H1 (cell line): ENCODE measurements at regions not wholly inside any gene's neighbourhood (a gene's known extent, or its start where the extent isn't known, plus 50 kb on each side); places are given as distances from the start of the nearest gene placed in this dataset.

Experiments used
- CTCF ChIA-PET: fragments of 300-600 bp; sonication (Branson Sonifier 250); formaldehyde crosslinking; loops from one replicate; lab custom pipeline; 2021; ENCODE audit not compliant: partially characterized antibody; lab: Charles Lee
- POLR2A ChIA-PET: fragments of 300-600 bp; sonication (Branson Sonifier 250); formaldehyde crosslinking; loops from one replicate; lab custom pipeline; 2021; ENCODE audit warnings: inconsistent platforms; ENCODE audit not compliant: partially characterized antibody; lab: Charles Lee
- DNase-seq, 2 experiments: peaks; one replicate each; pipeline versions ENCODE4 v3.0.0 to v3.0.0-alpha.2; 2010 to 2022; ENCODE audit warnings: low spot score in 2 of 2, low read depth in 1 of 2, mixed read lengths in 1 of 2
- FAIRE-seq: peaks from 2 replicates; lab custom pipeline; 2011; peaks lifted over from hg19 to GRCh38; lab: Jason Lieb, UNC
- H2AFZ ChIP-seq: 2 replicates; pipeline ENCODE4 v1.8.1; 2012; ENCODE audit warnings: low read length, inconsistent platforms
- H2AK5ac ChIP-seq: 2 replicates; pipeline ENCODE4 v1.6.1; 2013; ENCODE audit warnings: low read depth, low read length
- H2BK120ac ChIP-seq: replicated peaks from 2 replicates; pipeline ENCODE3; 2013; ENCODE audit warnings: low read depth, low read length, inconsistent platforms
- H2BK12ac ChIP-seq: 2 replicates; pipeline ENCODE4 v1.6.1; 2013; ENCODE audit warnings: low read depth, low read length
- H2BK15ac ChIP-seq: 2 replicates; pipeline ENCODE4 v1.6.1; 2013; ENCODE audit warnings: low read length
- H2BK20ac ChIP-seq: 2 replicates; pipeline ENCODE4 v1.6.1; 2013; ENCODE audit warnings: low read length
- H2BK5ac ChIP-seq: 2 replicates; pipeline ENCODE4 v1.6.1; 2013; ENCODE audit warnings: low read depth, low read length
- H3K14ac ChIP-seq: 2 replicates; pipeline ENCODE4 v1.6.1; 2013; ENCODE audit warnings: inconsistent platforms; ENCODE audit not compliant: insufficient read length
- H3K18ac ChIP-seq: 2 replicates; pipeline ENCODE4 v1.6.1; 2013; ENCODE audit warnings: low read length; ENCODE audit errors: extremely low read depth
- H3K23ac ChIP-seq: 2 replicates; pipeline ENCODE4 v1.6.1; 2013; ENCODE audit warnings: inconsistent platforms; ENCODE audit not compliant: insufficient read length
- H3K23me2 ChIP-seq: 2 replicates; pipeline ENCODE4 v1.6.1; 2013; ENCODE audit warnings: low read depth, low read length
- H3K27ac ChIP-seq: 2 replicates; pipeline ENCODE4 v1.6.1; 2011; ENCODE audit warnings: low read depth, low read length, inconsistent platforms
- H3K27me3 ChIP-seq, 4 experiments: replicated peaks in 1 of 4; 1 replicate in 1 of 4; 2 replicates in 3 of 4; pipeline versions ENCODE4 v1.6.1 to v1.8.1; 2011 to 2013; ENCODE audit warnings: low read length in 3 of 4, mild to moderate bottlenecking in 3 of 4, inconsistent platforms in 2 of 4, mixed read lengths in 2 of 4, moderate library complexity in 1 of 4; ENCODE audit not compliant: control insufficient read depth in 3 of 4, insufficient read depth in 3 of 4; ENCODE audit errors: extremely low read depth in 1 of 4
- H3K36me3 ChIP-seq, 4 experiments: 2 replicates each; pipeline versions ENCODE4 v1.6.1 to v1.8.1; 2011 to 2013; ENCODE audit warnings: mild to moderate bottlenecking in 4 of 4, low read length in 3 of 4, moderate library complexity in 2 of 4, control low read depth in 1 of 4, inconsistent platforms in 1 of 4; ENCODE audit not compliant: insufficient read depth in 4 of 4, control insufficient read depth in 2 of 4
- H3K4ac ChIP-seq: replicated peaks from 2 replicates; pipeline ENCODE3; 2013; ENCODE audit warnings: low read length, low read depth, mixed read lengths, inconsistent platforms; ENCODE audit not compliant: insufficient read length
- H3K4me1 ChIP-seq, 4 experiments: replicated peaks in 1 of 4; 1 replicate in 1 of 4; 2 replicates in 3 of 4; pipeline versions ENCODE4 v1.6.1 to v1.8.1; 2011 to 2013; ENCODE audit warnings: low read length in 3 of 4, inconsistent platforms in 2 of 4, mixed read lengths in 1 of 4; ENCODE audit not compliant: insufficient read depth in 4 of 4, control insufficient read depth in 3 of 4
- H3K4me2 ChIP-seq, 2 experiments: 2 replicates each; pipeline versions ENCODE4 v1.6.1 to v1.8.1; 2011 to 2013; ENCODE audit warnings: low read depth in 2 of 2, low read length in 2 of 2, control low read depth in 1 of 2, inconsistent platforms in 1 of 2, mild to moderate bottlenecking in 1 of 2; ENCODE audit not compliant: insufficient read depth in 1 of 2
- H3K4me3 ChIP-seq, 4 experiments: fragments of 200-600, 300-600 bp in 1 of 4; sonication (generic), shearing (Covaris generic), sonication (Bioruptor Twin) in 1 of 4; 2 replicates each; pipeline versions ENCODE4 v1.5.1 to v1.8.1; 2011 to 2016; ENCODE audit warnings: low read length in 4 of 4, low read depth in 3 of 4, control low read depth in 2 of 4, inconsistent platforms in 2 of 4, mild to moderate bottlenecking in 2 of 4, mixed read lengths in 1 of 4, moderate library complexity in 1 of 4; ENCODE audit not compliant: insufficient read depth in 2 of 4; ENCODE audit errors: extremely low read depth in 1 of 4
- H3K56ac ChIP-seq: replicated peaks from 2 replicates; pipeline ENCODE3; 2013; ENCODE audit warnings: low read depth, mild to moderate bottlenecking, mixed read lengths, low read length, inconsistent platforms; ENCODE audit not compliant: insufficient read length
- H3K79me1 ChIP-seq: 2 replicates; pipeline ENCODE4 v1.6.1; 2013; ENCODE audit warnings: low read depth, low read length, control low read depth
- H3K79me2 ChIP-seq, 2 experiments: 2 replicates each; pipeline versions ENCODE4 v1.6.1 to v1.8.1; 2012 to 2013; ENCODE audit warnings: low read length in 2 of 2, mild to moderate bottlenecking in 2 of 2, inconsistent platforms in 1 of 2; ENCODE audit not compliant: insufficient read depth in 2 of 2, control insufficient read depth in 1 of 2
- H3K9ac ChIP-seq, 4 experiments: replicated peaks in 1 of 4; 1 replicate in 1 of 4; 2 replicates in 3 of 4; pipeline versions ENCODE4 v1.6.1 to v1.8.1; 2011 to 2013; ENCODE audit warnings: low read depth in 3 of 4, low read length in 3 of 4, control low read depth in 2 of 4, mild to moderate bottlenecking in 2 of 4, moderate library complexity in 2 of 4, inconsistent platforms in 1 of 4; ENCODE audit errors: extremely low read depth in 1 of 4
- H3K9me3 ChIP-seq, 2 experiments: 2 replicates each; pipeline versions ENCODE4 v1.6.1 to v1.8.1; 2012 to 2013; ENCODE audit warnings: mild to moderate bottlenecking in 2 of 2, moderate library complexity in 2 of 2, control low read depth in 1 of 2, inconsistent platforms in 1 of 2, low read depth in 1 of 2, low read length in 1 of 2, mixed read lengths in 1 of 2; ENCODE audit not compliant: insufficient read depth in 2 of 2
- H4K20me1 ChIP-seq, 2 experiments: replicated peaks in 1 of 2; 2 replicates each; pipeline versions ENCODE3 to v1.8.1; 2011 to 2013; ENCODE audit warnings: inconsistent platforms in 2 of 2, low read length in 2 of 2, mild to moderate bottlenecking in 1 of 2; ENCODE audit not compliant: insufficient read depth in 2 of 2, control insufficient read depth in 1 of 2
- H4K5ac ChIP-seq: 2 replicates; pipeline ENCODE4 v1.6.1; 2013; ENCODE audit warnings: low read length, low read depth, mixed read lengths, inconsistent platforms; ENCODE audit not compliant: insufficient read length
- H4K8ac ChIP-seq: 2 replicates; pipeline ENCODE4 v1.8.0; 2013; ENCODE audit warnings: mild to moderate bottlenecking, moderate library complexity, low read length, inconsistent platforms; ENCODE audit not compliant: insufficient read depth; ENCODE audit errors: extremely low read depth
- H4K91ac ChIP-seq: replicated peaks from 2 replicates; pipeline ENCODE3; 2013; ENCODE audit warnings: low read length, mixed read lengths, inconsistent platforms; ENCODE audit not compliant: insufficient read length
- BCL11A ChIP-seq, 2 experiments: IDR thresholded peaks; one replicate each; pipeline ENCODE4 v1.6.1; 2011; ENCODE audit warnings: low read depth in 2 of 2, low read length in 2 of 2, mild to moderate bottlenecking in 2 of 2
- CREB1 ChIP-seq: IDR thresholded peaks from 2 replicates; pipeline ENCODE4 v1.6.1; 2012; ENCODE audit warnings: inconsistent platforms
- EGR1 ChIP-seq: IDR thresholded peaks from 2 replicates; pipeline ENCODE4 v1.6.1; 2011; ENCODE audit warnings: low read depth, low read length, borderline replicate concordance
- EP300 ChIP-seq, 2 experiments: IDR thresholded peaks; 1 replicate in 1 of 2; 2 replicates in 1 of 2; pipeline ENCODE4 v1.6.1; 2011 to 2012; ENCODE audit warnings: low read depth in 2 of 2, low read length in 2 of 2, mild to moderate bottlenecking in 2 of 2, borderline replicate concordance in 1 of 2, inconsistent platforms in 1 of 2, moderate library complexity in 1 of 2
- GTF2F1 ChIP-seq: IDR thresholded peaks from 2 replicates; pipeline ENCODE4 v1.6.1; 2012; ENCODE audit warnings: low read depth, low read length, improper control_type of control experiment, borderline replicate concordance
- PHF8 ChIP-seq: fragments of 200-600 bp; sonication (generic); conservative IDR thresholded peaks from 2 replicates; pipeline ENCODE4 v1.7.1; 2012; ENCODE audit warnings: low read depth, mild to moderate bottlenecking, inconsistent platforms, low read length, moderate library complexity
- RNF2 ChIP-seq: fragments of 200-900, 300-1000 bp; sonication (generic); IDR thresholded peaks from 2 replicates; pipeline ENCODE4 v1.7.1; 2016; ENCODE audit warnings: borderline replicate concordance, low read depth, mild to moderate bottlenecking, antibody characterized with exemption, low read length; ENCODE audit not compliant: poor library complexity, severe bottlenecking; ENCODE audit errors: missing control alignments
- SIX5 ChIP-seq: IDR thresholded peaks from 2 replicates; pipeline ENCODE4 v1.6.1; 2011; ENCODE audit warnings: mild to moderate bottlenecking, low read depth, low read length
- SRF ChIP-seq: IDR thresholded peaks from 2 replicates; pipeline ENCODE4 v1.6.1; 2011; ENCODE audit warnings: mild to moderate bottlenecking, low read depth, low read length, moderate library complexity
- TAF1 ChIP-seq: IDR thresholded peaks from 2 replicates; pipeline ENCODE4 v1.6.1; 2011; ENCODE audit warnings: mild to moderate bottlenecking, low read depth, low read length
- TBP ChIP-seq: IDR thresholded peaks from 2 replicates; pipeline ENCODE4 v1.6.1; 2011; ENCODE audit warnings: low read depth, low read length, improper control_type of control experiment
- TEAD4 ChIP-seq: IDR thresholded peaks from 2 replicates; pipeline ENCODE4 v1.6.1; 2012; ENCODE audit warnings: low read depth, low read length, inconsistent platforms, mixed read lengths
- YY1 ChIP-seq: IDR thresholded peaks from 2 replicates; pipeline ENCODE4 v1.6.1; 2011; ENCODE audit warnings: low read depth, mild to moderate bottlenecking, low read length
- WGBS, 2 experiments: shearing (Covaris generic) in 1 of 2; methylation state at CpG; one replicate each; pipeline versions ENCODE4 v1.1.6 to v1.1.7; 2013 to 2015; ENCODE audit warnings: low lambda C conversion rate in 2 of 2, mixed read lengths in 2 of 2, inconsistent platforms in 1 of 2, low coverage in 1 of 2, missing lambda C conversion rate in 1 of 2; ENCODE audit not compliant: insufficient replicate concordance in 2 of 2, insufficient coverage in 1 of 2, insufficient read length in 1 of 2; ENCODE audit errors: extremely low coverage in 1 of 2, missing lambda C conversion rate in 1 of 2; 5-methylcytosine and 5-hydroxymethylcytosine counted together

DNA sequence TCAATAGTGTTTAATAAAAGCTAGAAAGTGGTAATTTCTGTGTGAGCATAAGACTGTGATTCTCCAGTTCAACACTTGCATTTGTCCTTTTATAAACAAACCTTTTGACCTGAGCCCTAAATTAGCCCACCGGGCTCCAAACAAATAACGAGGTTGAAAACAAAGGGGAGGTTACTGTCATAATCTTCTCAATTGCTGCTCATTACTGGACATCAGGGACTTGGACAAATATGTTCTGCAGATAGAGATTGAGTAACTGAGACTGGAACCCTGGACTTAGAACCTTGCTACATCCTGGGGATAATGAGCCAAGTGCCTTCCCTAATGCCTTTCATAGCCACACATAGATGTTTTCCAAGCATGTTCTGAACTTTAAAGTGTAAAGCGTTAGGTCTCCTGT lies 84.2 kb upstream of the PCSK2 start:
- Histone ChIP-seq H3K23me2 (no peaks in the 10 kb centered on the region), H2BK5ac (no peak overlapping the region), H3K79me1 (no peaks in the 10 kb centered on the region), H3K9ac (no peak overlapping the region), H3K36me3 (no peaks in the 10 kb centered on the region), H4K5ac (no peak overlapping the region), H3K14ac (no peak overlapping the region), H3K4me2 (no peak overlapping the region), H3K4me1 (no peaks in the 10 kb centered on the region), H4K91ac (no peak overlapping the region), H4K20me1 (no peaks in the 10 kb centered on the region), H3K56ac (no peak overlapping the region), H3K9me3 (no peaks in the 10 kb centered on the region), H4K8ac (no peak overlapping the region), H2BK15ac (no peak overlapping the region), H3K4me3 (no peak overlapping the region)
- WGBS, 2 experiments, result 93% methylated on average over 3 of the region's 3 CpGs; no CpG with 5 or more reads in 1 of the 2 experiments
- POLR2A ChIA-PET, result no interaction called here
- TF ChIP-seq YY1 (no peak), EP300 (IDR thresholded peaks at IDR 0.05; ENCODE audit: borderline replicate concordance in 1 of 2, low read depth in 2 of 2, low read length in 2 of 2) (no peak), GTF2F1 (no peak), SIX5 (no peak), TEAD4 (no peak), SRF (no peak), TAF1 (no peak), EGR1 (no peak), PHF8 (no peak), TBP (no peak), BCL11A (IDR thresholded peaks at IDR 0.05; ENCODE audit: low read depth in 2 of 2, low read length in 2 of 2) (no peak), RNF2 (no peak), CREB1 (no peak)
- TF ChIP-seq, all 59 proteins: peak for 0
- H2AK5ac ChIP-seq, result no peak overlapping the region
- CTCF ChIA-PET, result interaction anchor here (1.2 kb wide), 1 partner anchor 245 kb away, joined by 3 read pairs; no protein-coding TSS in a partner anchor
- H2BK12ac ChIP-seq, result no peak overlapping the region
- H2BK20ac ChIP-seq, result no peak overlapping the region
- no peak overlapping the region for H3K27ac ChIP-seq
- no peak overlapping the region for H3K23ac ChIP-seq
- DNase-seq (no peak), FAIRE-seq (no peak)
- no peak overlapping the region for H2BK120ac ChIP-seq
- H3K27me3 ChIP-seq, result no peaks in the 10 kb centered on the region
- no peak overlapping the region for H3K4ac ChIP-seq
- H2AFZ ChIP-seq, result peak overlapping the region; percentile 19; the same call in 1 of the 2 replicates
- no peaks in the 10 kb centered on the region for H3K79me2 ChIP-seq
- no peak overlapping the region for H3K18ac ChIP-seq
